Activated CD4-positive, alpha-beta T cell treated with anti-CD3 and anti-CD28 coated beads for 24 hours (primary cell): ENCODE measurements at regions not wholly inside any gene's neighbourhood (a gene's known extent, or its start where the extent isn't known, plus 50 kb on each side); places are given as distances from the start of the nearest gene placed in this dataset.

ENCODE experiments used
- DNase-seq, 2 donors: peaks; one replicate each; pipeline ENCODE4 v3.0.0-alpha.2; 2020; ENCODE audit warnings: low read depth in 2 of 2

GRCh38 chrX:130974323-130974722 lies 71.3 kb upstream of the ENOX2 start:
- no peak for DNase-seq

GRCh38 chrX:130975947-130976346 lies 72.9 kb upstream of the ENOX2 start:
- DNase-seq, result peak in 1 of 2 donors; percentile 8

- DNase-seq, result no peak
These were observed 76.3 kb upstream of the ARHGAP36 start for GRCh38 chrX:130981836-130982235.

- DNase-seq, result no peak
These were observed 73.4 kb upstream of the ARHGAP36 start for GRCh38 chrX:130984782-130985181.

GRCh38 chrX:130987241-130987640 lies 70.9 kb upstream of the ARHGAP36 start:
- no peak for DNase-seq

GRCh38 chrX:130990723-130991122 lies 67.4 kb upstream of the ARHGAP36 start:
- DNase-seq, result no peak

DNA sequence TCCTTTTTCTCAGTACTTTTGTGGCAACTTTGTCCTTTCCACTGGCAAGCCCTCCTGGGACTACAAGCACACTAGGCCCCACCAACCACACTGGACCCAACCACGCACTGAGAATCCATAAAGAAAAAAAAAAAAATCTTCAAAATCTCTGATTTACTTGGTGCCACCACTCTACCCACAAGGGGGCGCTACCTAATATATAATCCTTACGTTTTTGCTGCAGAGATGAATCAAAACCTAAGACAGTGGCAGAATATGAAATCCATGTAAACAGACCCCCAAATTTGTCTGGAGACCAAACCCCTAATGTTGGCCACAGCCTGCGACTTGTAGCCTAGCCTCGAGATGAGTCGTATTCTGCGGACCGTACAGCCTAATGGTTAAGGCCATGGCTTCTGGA lies 63.5 kb upstream of the ARHGAP36 start:
- DNase-seq, result no peak

DNA sequence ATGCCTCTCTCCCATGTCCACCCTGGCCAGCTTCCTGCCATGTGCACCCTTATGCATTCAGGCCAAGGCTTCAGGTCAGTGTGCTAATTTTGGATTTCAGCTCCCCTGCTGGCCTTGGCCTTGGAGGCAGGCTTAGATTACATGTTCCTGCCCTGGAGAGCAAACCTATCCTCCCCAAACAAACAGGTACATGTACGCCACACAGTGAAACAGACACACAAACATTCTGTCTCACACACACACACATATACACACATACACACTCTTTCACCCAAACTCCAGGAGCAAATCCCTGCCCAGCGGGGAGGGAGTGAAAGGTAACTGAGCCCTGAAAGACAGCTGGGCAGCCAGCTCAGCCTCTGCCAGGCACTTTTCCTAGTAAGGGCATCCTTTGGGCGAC lies 62.7 kb upstream of the ARHGAP36 start:
- no peak for DNase-seq

DNA sequence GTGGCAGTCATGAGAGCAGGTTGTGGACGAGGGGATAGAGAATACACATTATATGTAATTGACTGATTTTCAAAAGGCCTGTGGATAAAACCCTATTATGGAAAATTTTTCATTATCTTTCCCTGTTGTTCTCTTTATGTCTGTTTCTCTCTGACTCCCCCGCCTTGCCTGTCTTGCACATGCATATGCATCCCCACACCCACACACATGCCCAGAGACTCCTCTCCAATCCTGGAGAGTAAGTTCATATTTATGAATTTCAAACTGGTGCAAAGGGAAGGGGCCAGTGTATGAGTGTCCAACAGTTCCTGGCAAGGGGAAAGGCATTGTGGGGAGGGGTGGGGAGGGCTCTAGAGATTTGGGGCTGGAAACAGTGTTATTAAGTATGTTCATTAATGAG lies 60.8 kb upstream of the ARHGAP36 start:
- DNase-seq, result no peak

GRCh38 chrX:130999360-130999759 lies 58.8 kb upstream of the ARHGAP36 start:
- DNase-seq, result no peak
